ENCODE measurements at regions not wholly inside any gene's neighbourhood (a gene's known extent, or its start where the extent isn't known, plus 50 kb on each side); places are given as distances from the start of the nearest gene placed in this dataset.

DNA sequence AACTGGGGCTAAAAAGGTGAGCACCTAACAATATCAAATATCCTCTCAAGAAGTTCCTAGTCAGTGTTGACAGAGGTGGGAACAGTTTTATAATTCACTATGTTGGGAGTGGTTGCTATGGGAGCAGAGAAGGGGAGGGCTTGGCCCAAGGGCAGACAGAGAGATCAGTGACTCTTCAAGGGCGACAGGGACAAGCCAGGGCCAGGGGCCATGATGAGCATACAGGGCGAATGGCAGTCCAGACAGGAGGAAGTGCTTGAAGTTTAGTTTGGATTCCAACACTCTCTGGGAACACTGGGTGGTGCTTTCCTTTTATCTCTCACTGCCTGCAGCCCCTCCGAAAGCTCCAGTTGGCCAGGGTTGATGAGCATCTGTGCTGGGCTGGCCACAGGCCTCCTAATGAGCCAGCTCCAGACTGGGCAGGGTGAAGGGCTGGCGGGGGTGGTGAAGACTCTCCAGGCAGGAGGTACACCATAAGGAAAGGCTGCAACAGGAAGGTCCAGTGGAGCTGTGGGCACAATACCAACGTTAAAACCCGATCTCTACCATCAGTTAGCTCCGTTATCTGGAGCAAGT lies 111.3 kb downstream of the TMEM174 start:
- TF ChIP-seq CTCF (conservative IDR thresholded peaks at IDR 0.05; ENCODE audit: low read length) (no peak), EZH2phosphoT487 (IDR thresholded peaks at IDR 0.05; ENCODE audit: borderline replicate concordance, low read depth, low read length) (no peak)
